ENCODE measurements at regions not wholly inside any gene's neighbourhood (a gene's known extent, or its start where the extent isn't known, plus 50 kb on each side); places are given as distances from the start of the nearest gene placed in this dataset.

DNA sequence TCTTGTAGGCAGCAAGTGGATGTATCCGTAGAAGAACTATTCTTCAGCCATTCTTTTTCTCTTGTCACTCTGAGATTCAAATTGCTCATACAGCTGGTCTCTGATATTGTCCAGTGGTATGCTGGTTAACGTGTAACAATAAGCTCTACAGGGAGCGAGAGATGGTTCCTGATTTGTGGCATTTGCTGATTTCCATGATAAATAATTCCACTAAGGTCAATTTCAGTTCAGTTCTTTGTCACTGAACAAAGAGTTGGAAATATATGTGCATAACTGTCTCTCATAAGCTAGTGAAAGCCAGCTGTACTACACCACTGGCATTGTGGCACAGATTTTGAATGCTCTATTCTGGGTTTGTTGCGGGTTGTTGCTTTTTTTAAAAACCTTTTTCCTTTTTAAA is 131.7 kb downstream of the MTHFS start:
- TF ChIP-seq CTCF (IDR thresholded peaks at IDR 0.05; ENCODE audit: extremely low read depth in 1 of 2, insufficient read depth in 1 of 2, low read depth in 1 of 2, low read length in 2 of 2) (no peak), MAX (IDR thresholded peaks at IDR 0.05; ENCODE audit: insufficient read depth, insufficient read length) (no peak), POLR2A (IDR thresholded peaks at IDR 0.05; ENCODE audit: low read depth, low read length) (no peak), EZH2 (IDR thresholded peaks at IDR 0.05; ENCODE audit: borderline replicate concordance, low read depth, low read length, severe bottlenecking) (no peak), POLR2AphosphoS5 (IDR thresholded peaks at IDR 0.05; ENCODE audit: insufficient read depth, low read depth, low read length) (no peak), JUN (IDR thresholded peaks at IDR 0.05; ENCODE audit: borderline replicate concordance, insufficient read depth, insufficient read length, low read depth) (no peak), MYC (IDR thresholded peaks at IDR 0.05; ENCODE audit: low read depth, low read length) (no peak), GATA2 (IDR thresholded peaks at IDR 0.05; ENCODE audit: insufficient read depth, insufficient read length, low read depth, low read length) (no peak)

Data from endothelial cell of umbilical vein (primary cell).